Pancreas (tissue), 10 donors: ENCODE measurements at regions not wholly inside any gene's neighbourhood (a gene's known extent, or its start where the extent isn't known, plus 50 kb on each side); places are given as distances from the start of the nearest gene placed in this dataset.

Source experiments
- ATAC-seq, 4 donors: fragments of 200-7000 bp; cut with Tn5 transposase; one replicate each; pipeline versions ENCODE4 v1.8.0 to v1.9.1; 2020; ENCODE audit warnings: mild to moderate bottlenecking in 4 of 4, moderate library complexity in 4 of 4
- DNase-seq, 6 donors: peaks; one replicate each; pipeline ENCODE4 v3.0.0-alpha.2; 2020
- FAIRE-seq: peaks from 2 replicates; lab custom pipeline; 2012; peaks lifted over from hg19 to GRCh38; lab: Jason Lieb, UNC
- H3K27ac ChIP-seq, 4 donors: fragments of 200-600 bp; sonication (generic); 1 replicate in 3 of 4; 2 replicates in 1 of 4; pipeline versions ENCODE4 v1.5.0 to v1.8.0; 2020
- H3K27me3 ChIP-seq, 4 donors: fragments of 200-600 bp; one replicate each; pipeline ENCODE4 v1.8.0; 2021
- H3K36me3 ChIP-seq, 3 donors: fragments of 200-600 bp; sonication (generic) in 1 of 3; one replicate each; pipeline versions ENCODE4 v1.5.0 to v1.8.0; 2020 to 2021
- H3K4me1 ChIP-seq, 3 donors: fragments of 200-600 bp; one replicate each; pipeline ENCODE4 v1.8.0; 2021
- H3K4me3 ChIP-seq, 4 donors: fragments of 200-600 bp; sonication (generic) in 2 of 4; one replicate each; pipeline versions ENCODE4 v1.5.0 to v1.8.0; 2020 to 2021
- H3K9me3 ChIP-seq, 4 donors: fragments of 200-600 bp; one replicate each; pipeline ENCODE4 v1.8.0; 2021
- WGBS, 2 donors: extraction: QIAGEN DNeasy Blood & Tissue Kit; methylation state at CpG; one replicate each; pipeline ENCODE4 v1.1.7; 2013; 5-methylcytosine and 5-hydroxymethylcytosine counted together
- intact Hi-C, 3 donors: fragments of 100-400 bp; cut with DNase I; formaldehyde crosslinking; loops; one replicate each; pipeline versions ENCODE4 v1.11.1 to v1.14.2; 2022
- TF ChIP-seq, protein P1 (sequence below), 4 donors: fragments of 200-600 bp; sonication (generic) in 3 of 4; IDR thresholded peaks; one replicate each; pipeline versions ENCODE4 v1.5.0 to v1.8.0; 2021; ENCODE audit warnings: antibody characterized with exemption in 4 of 4
- donor health status: healthy with polysubstance abuse.
- donor health status: DM: no; HTN: no; CAD: no; lungs with moderate emphysema.
- donor health status: DM: no; HTN: no; CAD: no.
- donor health status: control.
- donor health status: control.
- donor health status: Bipolar disorder and iron deficiency.
- donor health status: DM: yes; HTN: yes; CAD: no.
- donor health status: DM: no; HTN: no; CAD: no.
- donor health status: DM: no; HTN: no; CAD: no.
- donor health status: DM: yes; HTN: yes; CAD: no.

DNA sequence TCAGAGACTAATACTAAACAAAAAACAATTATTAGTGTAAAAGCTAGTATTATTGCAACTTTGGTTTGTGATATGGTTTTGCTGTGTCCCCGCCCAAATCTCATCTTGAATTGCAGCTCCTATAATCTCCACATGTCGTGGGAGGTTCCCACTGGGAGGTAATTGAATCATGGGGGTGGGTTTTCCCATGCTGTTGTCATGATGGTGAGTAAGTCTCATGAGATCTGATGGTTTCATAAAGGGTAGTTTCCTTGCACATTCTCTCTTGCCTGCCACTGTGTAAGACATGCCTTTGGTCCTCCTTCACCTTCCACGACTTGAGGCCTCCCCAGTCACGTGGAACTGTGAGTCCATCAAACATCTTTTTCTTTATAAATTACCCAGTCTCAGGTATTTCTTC, 325.9 kb upstream of the DAB2 start:
- Histone ChIP-seq H3K4me1 (no peaks in the 10 kb centered on the region), H3K9me3 (no peaks in the 10 kb centered on the region), H3K27ac (no peak overlapping the region), H3K36me3 (no peaks in the 10 kb centered on the region), H3K4me3 (no peak overlapping the region), H3K27me3 (no peaks in the 10 kb centered on the region)
- no peak for FAIRE-seq
- no peak for ATAC-seq
- WGBS, 2 donors = 87 to 92% methylated on average over 4 of the region's 4 CpGs
- no peak for DNase-seq
- TF ChIP-seq, protein P1, sequence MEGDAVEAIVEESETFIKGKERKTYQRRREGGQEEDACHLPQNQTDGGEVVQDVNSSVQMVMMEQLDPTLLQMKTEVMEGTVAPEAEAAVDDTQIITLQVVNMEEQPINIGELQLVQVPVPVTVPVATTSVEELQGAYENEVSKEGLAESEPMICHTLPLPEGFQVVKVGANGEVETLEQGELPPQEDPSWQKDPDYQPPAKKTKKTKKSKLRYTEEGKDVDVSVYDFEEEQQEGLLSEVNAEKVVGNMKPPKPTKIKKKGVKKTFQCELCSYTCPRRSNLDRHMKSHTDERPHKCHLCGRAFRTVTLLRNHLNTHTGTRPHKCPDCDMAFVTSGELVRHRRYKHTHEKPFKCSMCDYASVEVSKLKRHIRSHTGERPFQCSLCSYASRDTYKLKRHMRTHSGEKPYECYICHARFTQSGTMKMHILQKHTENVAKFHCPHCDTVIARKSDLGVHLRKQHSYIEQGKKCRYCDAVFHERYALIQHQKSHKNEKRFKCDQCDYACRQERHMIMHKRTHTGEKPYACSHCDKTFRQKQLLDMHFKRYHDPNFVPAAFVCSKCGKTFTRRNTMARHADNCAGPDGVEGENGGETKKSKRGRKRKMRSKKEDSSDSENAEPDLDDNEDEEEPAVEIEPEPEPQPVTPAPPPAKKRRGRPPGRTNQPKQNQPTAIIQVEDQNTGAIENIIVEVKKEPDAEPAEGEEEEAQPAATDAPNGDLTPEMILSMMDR (IDR thresholded peaks at IDR 0.05) = no peak
- intact Hi-C loops = no loop called here

- Histone ChIP-seq H3K36me3 (no peaks in the 10 kb centered on the region), H3K4me3 (no peak overlapping the region), H3K9me3 (no peaks in the 10 kb centered on the region), H3K27ac (no peak overlapping the region), H3K4me1 (no peaks in the 10 kb centered on the region), H3K27me3 (no peaks in the 10 kb centered on the region)
- DNase-seq (no peak), FAIRE-seq (no peak), ATAC-seq (no peak)
- TF ChIP-seq, protein P1 (IDR thresholded peaks at IDR 0.05) = no peak
- intact Hi-C loops = no loop called here
- 89 to 93% methylated on average over 2 of the region's 2 CpGs for WGBS, 2 donors
Measured at GRCh38 chr5:39742916-39743315, 318.1 kb upstream of the DAB2 start.

DNA sequence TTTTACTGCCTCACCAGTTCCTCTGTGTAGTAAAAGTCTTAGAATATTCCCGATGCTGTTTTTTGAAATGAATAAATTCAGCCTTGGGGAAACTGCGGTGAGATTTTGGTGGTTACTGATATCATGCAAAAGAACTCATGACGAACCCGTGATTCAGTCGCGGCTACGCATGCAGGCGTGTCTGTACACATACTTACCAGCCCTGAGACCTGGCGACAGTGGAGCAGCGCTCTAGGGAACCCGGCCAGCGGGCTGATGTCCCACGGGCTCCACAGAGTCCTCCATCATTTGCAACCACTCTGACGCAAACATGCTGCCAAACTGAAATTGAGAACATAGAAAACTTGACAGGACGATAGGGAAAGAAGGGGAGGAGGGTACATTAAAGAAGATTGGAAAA, 315.6 kb upstream of the DAB2 start:
- ATAC-seq (no peak), DNase-seq (no peak), FAIRE-seq (no peak)
- Histone ChIP-seq H3K27me3 (no peaks in the 10 kb centered on the region), H3K4me1 (no peaks in the 10 kb centered on the region), H3K4me3 (no peak overlapping the region), H3K9me3 (no peaks in the 10 kb centered on the region), H3K27ac (no peak overlapping the region), H3K36me3 (no peaks in the 10 kb centered on the region)
- intact Hi-C loops = no loop called here
- WGBS, 2 donors = 91 to 92% methylated on average over 15 of the region's 15 CpGs
- TF ChIP-seq, protein P1 (IDR thresholded peaks at IDR 0.05) = no peak

DNA sequence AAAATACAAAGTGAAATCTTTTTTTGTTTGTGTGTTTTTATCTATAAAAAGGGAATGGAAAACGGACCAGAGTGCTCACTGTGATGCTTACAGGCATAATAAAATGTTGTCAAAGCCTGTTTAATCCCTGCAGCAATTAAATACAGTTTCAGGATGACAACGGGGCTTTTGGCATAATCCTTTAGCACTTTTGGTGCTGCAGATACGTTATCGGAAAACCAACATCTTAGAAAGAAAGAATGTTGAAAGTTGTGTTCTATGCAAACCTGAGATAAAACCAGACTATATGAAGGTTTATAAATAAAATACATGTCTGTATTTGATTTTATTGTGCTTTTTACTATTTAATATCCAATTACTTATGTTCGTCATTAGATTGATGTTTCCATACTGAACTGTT, 307.4 kb upstream of the DAB2 start:
- Histone ChIP-seq H3K27me3 (no peaks in the 10 kb centered on the region), H3K36me3 (no peaks in the 10 kb centered on the region), H3K9me3 (no peaks in the 10 kb centered on the region), H3K4me1 (no peaks in the 10 kb centered on the region), H3K4me3 (no peak overlapping the region), H3K27ac (no peak overlapping the region)
- DNase-seq = no peak
- FAIRE-seq = no peak
- ATAC-seq = no peak
- WGBS, 2 donors = 69 to 78% methylated on average over 5 of the region's 5 CpGs
- TF ChIP-seq, protein P1 (IDR thresholded peaks at IDR 0.05) = no peak
- intact Hi-C loops = no loop called here

GRCh38 chr5:39730699-39731098, 305.9 kb upstream of the DAB2 start:
- FAIRE-seq (no peak), ATAC-seq (no peak), DNase-seq (no peak)
- Histone ChIP-seq H3K27ac (no peak overlapping the region), H3K36me3 (no peaks in the 10 kb centered on the region), H3K4me3 (no peak overlapping the region), H3K27me3 (no peaks in the 10 kb centered on the region), H3K9me3 (no peaks in the 10 kb centered on the region), H3K4me1 (no peaks in the 10 kb centered on the region)
- intact Hi-C loops = no loop called here
- WGBS, 2 donors = 79 to 82% methylated on average over 1 of the region's 1 CpG
- TF ChIP-seq, protein P1 (IDR thresholded peaks at IDR 0.05) = no peak
